ENCODE measurements at regions not wholly inside any gene's neighbourhood (a gene's known extent, or its start where the extent isn't known, plus 50 kb on each side); places are given as distances from the start of the nearest gene placed in this dataset.

GRCh38 chr6:93900142-93900541 lies 480.8 kb upstream of the EPHA7 start:
- intact Hi-C loops (cut with DNase I) = no loop called here
- Histone ChIP-seq H3K9me3 (no peaks in the 10 kb centered on the region), H3K27me3 (no peaks in the 10 kb centered on the region), H3K4me3 (no peak overlapping the region), H3K4me1 (no peaks in the 10 kb centered on the region), H3K36me3 (no peaks in the 10 kb centered on the region), H3K27ac (no peak overlapping the region)
- TF ChIP-seq, protein P1, sequence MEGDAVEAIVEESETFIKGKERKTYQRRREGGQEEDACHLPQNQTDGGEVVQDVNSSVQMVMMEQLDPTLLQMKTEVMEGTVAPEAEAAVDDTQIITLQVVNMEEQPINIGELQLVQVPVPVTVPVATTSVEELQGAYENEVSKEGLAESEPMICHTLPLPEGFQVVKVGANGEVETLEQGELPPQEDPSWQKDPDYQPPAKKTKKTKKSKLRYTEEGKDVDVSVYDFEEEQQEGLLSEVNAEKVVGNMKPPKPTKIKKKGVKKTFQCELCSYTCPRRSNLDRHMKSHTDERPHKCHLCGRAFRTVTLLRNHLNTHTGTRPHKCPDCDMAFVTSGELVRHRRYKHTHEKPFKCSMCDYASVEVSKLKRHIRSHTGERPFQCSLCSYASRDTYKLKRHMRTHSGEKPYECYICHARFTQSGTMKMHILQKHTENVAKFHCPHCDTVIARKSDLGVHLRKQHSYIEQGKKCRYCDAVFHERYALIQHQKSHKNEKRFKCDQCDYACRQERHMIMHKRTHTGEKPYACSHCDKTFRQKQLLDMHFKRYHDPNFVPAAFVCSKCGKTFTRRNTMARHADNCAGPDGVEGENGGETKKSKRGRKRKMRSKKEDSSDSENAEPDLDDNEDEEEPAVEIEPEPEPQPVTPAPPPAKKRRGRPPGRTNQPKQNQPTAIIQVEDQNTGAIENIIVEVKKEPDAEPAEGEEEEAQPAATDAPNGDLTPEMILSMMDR (IDR thresholded peaks at IDR 0.05) = no peak
- DNase-seq (ENCODE audit: low spot score in 2 of 2) = no peak

- Histone ChIP-seq H3K27ac (no peak overlapping the region), H3K4me3 (no peak overlapping the region), H3K9me3 (no peaks in the 10 kb centered on the region), H3K36me3 (no peaks in the 10 kb centered on the region), H3K4me1 (no peaks in the 10 kb centered on the region), H3K27me3 (no peaks in the 10 kb centered on the region)
- intact Hi-C loops (cut with DNase I) = no loop called here
- no peak for DNase-seq (ENCODE audit: low spot score in 2 of 2)
- TF ChIP-seq, protein P1 (IDR thresholded peaks at IDR 0.05) = no peak
Observed at GRCh38 chr6:93896081-93896480, 476.7 kb upstream of the EPHA7 start.

DNA sequence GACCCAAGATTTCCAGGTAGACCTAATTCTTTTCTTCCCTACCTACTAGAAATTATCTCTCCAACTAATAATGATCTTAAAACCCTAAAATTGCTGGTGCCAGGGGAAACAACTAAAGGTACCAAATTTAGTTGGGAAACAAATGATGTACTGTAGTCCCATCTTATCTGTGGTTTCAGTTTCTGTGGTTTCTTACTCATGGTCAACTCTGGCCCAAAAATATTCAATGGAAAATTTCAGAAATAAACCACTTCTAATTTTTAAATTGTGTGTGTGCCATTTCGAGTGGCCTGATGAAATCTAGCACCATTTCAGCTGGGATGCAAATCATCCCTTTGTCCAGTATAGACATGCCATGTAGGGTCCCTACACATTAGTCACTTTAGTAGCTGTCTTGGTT lies 475.2 kb upstream of the EPHA7 start:
- Histone ChIP-seq H3K9me3 (no peaks in the 10 kb centered on the region), H3K27me3 (no peaks in the 10 kb centered on the region), H3K4me1 (no peaks in the 10 kb centered on the region), H3K27ac (no peak overlapping the region), H3K4me3 (no peak overlapping the region), H3K36me3 (no peaks in the 10 kb centered on the region)
- TF ChIP-seq, protein P1 (IDR thresholded peaks at IDR 0.05) = no peak
- no peak for DNase-seq (ENCODE audit: low spot score in 2 of 2)
- intact Hi-C loops (cut with DNase I) = no loop called here

DNA sequence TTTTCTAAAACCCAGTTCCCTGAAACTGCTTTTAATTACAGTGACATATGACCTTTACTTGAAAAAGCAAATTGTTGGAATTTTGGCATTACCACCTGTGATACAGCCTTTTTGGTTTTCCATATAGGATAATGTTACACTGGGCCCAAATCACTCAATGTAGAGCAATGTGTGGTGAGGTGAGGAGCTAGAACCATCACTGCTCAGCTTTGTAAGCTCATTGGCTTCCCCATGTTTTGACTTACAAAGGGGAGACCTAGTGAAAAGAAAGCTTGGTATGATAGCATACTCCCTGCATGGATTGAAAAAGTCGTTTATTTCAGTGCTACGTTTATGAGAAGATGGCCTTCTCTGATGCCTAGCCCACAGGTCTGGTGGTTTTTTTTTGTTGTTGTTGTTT lies 470.4 kb upstream of the EPHA7 start:
- Histone ChIP-seq H3K4me3 (no peak overlapping the region), H3K36me3 (no peaks in the 10 kb centered on the region), H3K27ac (no peak overlapping the region), H3K9me3 (no peaks in the 10 kb centered on the region), H3K27me3 (no peaks in the 10 kb centered on the region), H3K4me1 (no peaks in the 10 kb centered on the region)
- intact Hi-C loops (cut with DNase I) = no loop called here
- DNase-seq (ENCODE audit: low spot score in 2 of 2) = no peak
- TF ChIP-seq, protein P1 (IDR thresholded peaks at IDR 0.05) = no peak

GRCh38 chr6:93886416-93886815 lies 467.1 kb upstream of the EPHA7 start:
- TF ChIP-seq, protein P1 (IDR thresholded peaks at IDR 0.05) = no peak
- intact Hi-C loops (cut with DNase I) = no loop called here
- DNase-seq (ENCODE audit: low spot score in 2 of 2) = no peak
- no peaks in the 10 kb centered on the region for H3K4me1 ChIP-seq
- no peak overlapping the region for H3K4me3 ChIP-seq
- H3K27me3 ChIP-seq = no peaks in the 10 kb centered on the region
- H3K27ac ChIP-seq = no peak overlapping the region
- no peaks in the 10 kb centered on the region for H3K36me3 ChIP-seq
- no peaks in the 10 kb centered on the region for H3K9me3 ChIP-seq

DNA sequence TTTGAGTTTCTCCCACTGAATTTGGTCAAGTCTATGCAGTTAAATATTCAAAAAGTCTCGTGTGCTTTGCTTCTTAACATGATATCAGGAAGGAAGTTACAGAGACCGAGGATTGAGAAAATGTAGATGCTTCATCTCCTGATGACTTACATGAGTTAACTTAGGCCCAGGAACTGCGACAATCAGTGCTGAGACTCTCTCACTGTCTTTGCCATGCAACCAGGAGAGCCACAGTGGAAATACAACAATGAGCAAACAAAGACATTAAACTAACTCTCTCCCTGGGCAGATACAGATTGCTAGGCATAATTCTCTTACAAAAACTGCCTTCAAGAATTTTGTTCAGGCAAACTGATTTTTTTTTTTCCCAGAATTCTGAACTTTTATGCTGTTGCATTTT lies 440.6 kb upstream of the EPHA7 start:
- TF ChIP-seq, protein P1 (IDR thresholded peaks at IDR 0.05) = no peak
- Histone ChIP-seq H3K27me3 (no peaks in the 10 kb centered on the region), H3K9me3 (no peaks in the 10 kb centered on the region), H3K4me3 (no peak overlapping the region), H3K4me1 (no peaks in the 10 kb centered on the region), H3K36me3 (no peaks in the 10 kb centered on the region), H3K27ac (no peak overlapping the region)
- intact Hi-C loops (cut with DNase I) = no loop called here
- DNase-seq (ENCODE audit: low spot score in 2 of 2) = no peak

Measured in ascending aorta (tissue), 2 donors.